HAP-1 (cell line): ENCODE measurements at regions not wholly inside any gene's neighbourhood (a gene's known extent, or its start where the extent isn't known, plus 50 kb on each side); places are given as distances from the start of the nearest gene placed in this dataset.

ENCODE experiments used
- DNase-seq, 2 experiments: peaks; one replicate each; pipeline ENCODE4 v3.0.0-alpha.2; 2016 to 2020; ENCODE audit warnings: low spot score in 2 of 2
- H3K27me3 ChIP-seq: fragments of 250-450 bp; sonication (Bioruptor Pico); 2 replicates; pipeline ENCODE4 v1.5.1; 2020; ENCODE audit warnings: low read depth, mild to moderate bottlenecking, moderate library complexity
- H3K36me3 ChIP-seq: fragments of 250-450 bp; sonication (Bioruptor Pico); replicated peaks from 2 replicates; pipeline ENCODE4 v1.5.1; 2020; ENCODE audit warnings: mild to moderate bottlenecking
- H3K4me1 ChIP-seq: fragments of 250-450 bp; sonication (Bioruptor Pico); 2 replicates; pipeline ENCODE4 v1.5.1; 2020; ENCODE audit warnings: mild to moderate bottlenecking
- H3K4me3 ChIP-seq: fragments of 250-450 bp; sonication (Bioruptor Pico); 2 replicates; pipeline ENCODE4 v1.5.1; 2020; ENCODE audit warnings: mild to moderate bottlenecking, moderate library complexity
- H3K9me3 ChIP-seq: fragments of 250-450 bp; sonication (Bioruptor Pico); 2 replicates; pipeline ENCODE4 v1.5.1; 2020; ENCODE audit warnings: mild to moderate bottlenecking, moderate library complexity
- in situ Hi-C: fragments of 300-500 bp; cut with MboI; formaldehyde crosslinking; loops from 3 replicates; pipeline ENCODE4 v1.14.3; 2020; ENCODE audit warnings: low sequenced_read_pairs, inconsistent platforms, mixed read lengths

DNA sequence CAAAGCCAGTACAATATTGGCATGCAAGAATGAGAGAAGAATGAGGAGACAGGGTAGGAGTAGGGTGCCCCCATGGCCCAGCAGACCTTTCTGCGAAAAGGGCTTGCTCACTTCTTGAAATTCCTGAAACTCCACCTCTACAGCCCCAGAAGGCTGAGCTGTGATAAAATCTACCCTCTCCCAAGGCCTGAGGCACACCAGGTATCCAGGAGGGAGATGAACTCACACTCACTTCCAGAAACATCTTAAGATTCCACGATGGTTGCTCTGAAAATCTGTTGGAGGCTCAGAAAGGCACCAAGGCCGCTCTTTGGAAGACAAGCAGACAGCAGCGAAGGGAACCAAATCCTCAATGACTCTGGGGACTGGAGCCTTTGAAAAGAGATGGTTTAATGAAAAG is 297.5 kb downstream of the UACA start:
- DNase-seq: no peak
- H3K27me3 ChIP-seq: peaks cover 7% of the 10 kb centered on the region; the same call in 1 of the 2 replicates
- no peaks in the 10 kb centered on the region for H3K4me1 ChIP-seq
- H3K36me3 ChIP-seq: no peaks in the 10 kb centered on the region
- H3K9me3 ChIP-seq: no peaks in the 10 kb centered on the region
- in situ Hi-C loops: no loop called here
- H3K4me3 ChIP-seq: no peak overlapping the region

- H3K4me1 ChIP-seq: no peaks in the 10 kb centered on the region
- peaks cover 7% of the 10 kb centered on the region; the same call in 1 of the 2 replicates for H3K27me3 ChIP-seq
- H3K4me3 ChIP-seq: no peak overlapping the region
- DNase-seq: no peak
- no peaks in the 10 kb centered on the region for H3K36me3 ChIP-seq
- no peaks in the 10 kb centered on the region for H3K9me3 ChIP-seq
- in situ Hi-C loops: no loop called here
Observed at GRCh38 chr15:70463453-70463834, 299.9 kb downstream of the UACA start.

- in situ Hi-C loops: no loop called here
- Histone ChIP-seq H3K36me3 (no peaks in the 10 kb centered on the region), H3K4me1 (no peaks in the 10 kb centered on the region), H3K27me3 (no peaks in the 10 kb centered on the region), H3K9me3 (no peaks in the 10 kb centered on the region), H3K4me3 (no peak overlapping the region)
- no peak for DNase-seq
Observed at GRCh38 chr15:70461992-70462391, 301.4 kb downstream of the UACA start.

- no peak for DNase-seq
- H3K27me3 ChIP-seq: no peaks in the 10 kb centered on the region
- H3K4me3 ChIP-seq: no peak overlapping the region
- H3K4me1 ChIP-seq: no peaks in the 10 kb centered on the region
- no peaks in the 10 kb centered on the region for H3K9me3 ChIP-seq
- in situ Hi-C loops: no loop called here
- no peaks in the 10 kb centered on the region for H3K36me3 ChIP-seq
Observed at GRCh38 chr15:70461017-70461416, 302.3 kb downstream of the UACA start.

- H3K4me1 ChIP-seq: no peaks in the 10 kb centered on the region
- no peaks in the 10 kb centered on the region for H3K27me3 ChIP-seq
- in situ Hi-C loops: no loop called here
- no peak overlapping the region for H3K4me3 ChIP-seq
- DNase-seq: no peak
- no peaks in the 10 kb centered on the region for H3K36me3 ChIP-seq
- H3K9me3 ChIP-seq: no peaks in the 10 kb centered on the region
Observed at GRCh38 chr15:70459312-70459711, 304.0 kb downstream of the UACA start.

DNA sequence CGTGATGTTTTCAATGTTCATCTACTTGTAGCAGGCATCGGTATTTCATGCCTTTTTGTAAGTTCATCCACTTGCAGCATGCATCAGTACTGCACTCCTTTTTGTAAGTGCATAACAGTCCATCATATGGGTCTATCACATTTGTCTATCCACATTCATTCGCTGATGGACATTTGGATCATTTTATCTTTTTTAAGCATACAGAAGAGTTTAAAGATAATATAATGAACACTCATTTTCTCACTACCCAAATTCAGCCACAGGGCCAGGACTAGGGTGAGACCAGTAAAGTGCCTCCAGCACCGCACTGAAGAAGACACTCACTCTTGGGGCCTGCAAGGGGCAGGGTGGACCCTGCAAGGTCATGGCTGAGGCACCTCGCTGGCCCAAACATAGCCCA is 309.6 kb downstream of the UACA start:
- in situ Hi-C loops: no loop called here
- H3K27me3 ChIP-seq: no peaks in the 10 kb centered on the region
- H3K36me3 ChIP-seq: no peaks in the 10 kb centered on the region
- no peak overlapping the region for H3K4me3 ChIP-seq
- DNase-seq: no peak
- H3K4me1 ChIP-seq: no peaks in the 10 kb centered on the region
- H3K9me3 ChIP-seq: no peaks in the 10 kb centered on the region

DNA sequence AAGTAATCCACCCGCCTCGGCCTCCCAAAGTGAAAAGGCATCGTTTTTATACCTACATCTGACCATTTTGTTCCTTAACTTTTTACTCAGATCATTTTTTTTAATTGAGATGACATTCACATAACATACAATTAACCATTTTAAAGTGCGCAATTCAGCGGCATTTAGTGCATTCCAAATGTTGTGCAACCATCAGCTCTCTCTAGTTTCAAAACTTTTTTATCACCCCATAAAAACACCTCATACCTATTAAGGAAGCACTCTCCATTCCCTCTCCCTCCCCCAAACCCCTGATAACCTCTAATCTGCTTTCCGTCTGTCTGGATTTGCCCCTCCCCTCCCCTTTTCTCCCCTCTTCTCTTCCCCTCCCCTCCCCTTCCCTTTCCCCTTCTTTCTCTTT is 310.1 kb downstream of the UACA start:
- in situ Hi-C loops: no loop called here
- H3K4me1 ChIP-seq: no peaks in the 10 kb centered on the region
- peaks cover 4% of the 10 kb centered on the region for H3K27me3 ChIP-seq

GRCh38 chr15:70451821-70452653 is 311.3 kb downstream of the UACA start:
- no peak overlapping the region for H3K4me3 ChIP-seq
- H3K27me3 ChIP-seq: peaks cover 12% of the 10 kb centered on the region
- no peaks in the 10 kb centered on the region for H3K9me3 ChIP-seq
- no peaks in the 10 kb centered on the region for H3K36me3 ChIP-seq
- no peak for DNase-seq
- H3K4me1 ChIP-seq: no peaks in the 10 kb centered on the region
- in situ Hi-C loops: no loop called here

More for the DNA sequence above, 310.1 kb downstream of the UACA start:
- H3K36me3 ChIP-seq: no peaks in the 10 kb centered on the region
- no peak for DNase-seq
- no peaks in the 10 kb centered on the region for H3K9me3 ChIP-seq
- no peak overlapping the region for H3K4me3 ChIP-seq

- H3K9me3 ChIP-seq: no peaks in the 10 kb centered on the region
- in situ Hi-C loops: no loop called here
- H3K36me3 ChIP-seq: no peaks in the 10 kb centered on the region
- peaks cover 12% of the 10 kb centered on the region for H3K27me3 ChIP-seq
- no peak for DNase-seq
- no peak overlapping the region for H3K4me3 ChIP-seq
- no peaks in the 10 kb centered on the region for H3K4me1 ChIP-seq
Observed at GRCh38 chr15:70450142-70450443, 313.3 kb downstream of the UACA start.

- H3K4me3 ChIP-seq: no peak overlapping the region
- H3K27me3 ChIP-seq: peaks cover 17% of the 10 kb centered on the region
- in situ Hi-C loops: no loop called here
- no peak for DNase-seq
- H3K9me3 ChIP-seq: no peaks in the 10 kb centered on the region
- no peaks in the 10 kb centered on the region for H3K4me1 ChIP-seq
- no peaks in the 10 kb centered on the region for H3K36me3 ChIP-seq
Observed at GRCh38 chr15:70449311-70450141, 313.8 kb downstream of the UACA start.

DNA sequence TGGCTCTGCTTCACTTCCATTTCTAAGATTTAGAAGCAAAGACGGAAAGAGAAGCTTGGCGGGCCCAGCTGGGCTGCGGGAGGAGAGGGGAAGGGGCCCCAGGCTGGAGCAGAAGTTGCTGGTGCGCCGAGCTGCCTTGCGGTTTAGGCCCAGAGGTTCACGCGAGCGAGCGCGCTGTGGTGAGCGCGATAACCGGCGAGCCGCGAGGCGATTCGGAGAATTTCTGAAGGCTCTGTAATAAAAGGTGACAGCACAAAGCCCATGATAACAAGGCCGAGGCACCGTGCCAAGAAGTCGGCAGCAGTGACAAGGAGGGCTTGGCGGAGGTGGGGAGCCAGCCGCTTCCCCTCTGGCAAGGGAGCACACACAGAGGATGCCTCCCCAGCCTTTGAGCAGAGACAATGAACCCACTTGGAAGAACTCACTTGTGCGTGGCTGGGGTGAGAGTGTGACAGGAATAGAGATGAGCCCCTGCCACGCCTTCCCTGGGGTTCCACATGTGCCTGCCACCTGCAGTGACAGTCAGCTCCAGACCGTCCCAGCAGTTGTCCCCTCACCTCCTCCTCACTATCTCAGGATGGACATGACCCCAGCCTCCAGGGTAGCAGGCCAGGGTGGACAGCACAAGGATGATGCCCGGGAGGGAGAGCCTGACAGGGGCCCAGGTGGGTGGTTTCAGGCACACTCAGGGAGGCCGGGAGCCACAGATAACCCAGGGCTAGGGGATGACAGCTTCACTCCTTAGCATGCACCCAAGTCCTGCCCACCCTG is 315.2 kb downstream of the UACA start:
- in situ Hi-C loops: no loop called here
- DNase-seq: peak; percentile 50 to 77
- Histone ChIP-seq H3K4me1 (no peaks in the 10 kb centered on the region), H3K27me3 (peaks cover 30% of the 10 kb centered on the region), H3K36me3 (no peaks in the 10 kb centered on the region), H3K4me3 (no peak overlapping the region), H3K9me3 (no peaks in the 10 kb centered on the region)

GRCh38 chr15:70447521-70447920 is 315.8 kb downstream of the UACA start:
- Histone ChIP-seq H3K27me3 (peaks cover 36% of the 10 kb centered on the region), H3K4me1 (no peaks in the 10 kb centered on the region), H3K9me3 (no peaks in the 10 kb centered on the region), H3K4me3 (no peak overlapping the region), H3K36me3 (no peaks in the 10 kb centered on the region)
- no peak for DNase-seq
- in situ Hi-C loops: no loop called here

- H3K9me3 ChIP-seq: no peaks in the 10 kb centered on the region
- no peak for DNase-seq
- H3K27me3 ChIP-seq: peaks cover 39% of the 10 kb centered on the region
- in situ Hi-C loops: no loop called here
- H3K4me3 ChIP-seq: no peak overlapping the region
- no peaks in the 10 kb centered on the region for H3K4me1 ChIP-seq
- no peaks in the 10 kb centered on the region for H3K36me3 ChIP-seq
Observed at GRCh38 chr15:70447081-70447480, 316.3 kb downstream of the UACA start.
